NB4 (cell line): ENCODE measurements at regions not wholly inside any gene's neighbourhood (a gene's known extent, or its start where the extent isn't known, plus 50 kb on each side); places are given as distances from the start of the nearest gene placed in this dataset.

ENCODE experiments used
- MYC ChIP-seq: IDR thresholded peaks from 2 replicates; pipeline ENCODE4 v1.6.1; 2011; ENCODE audit warnings: low read depth, low read length
- POLR2A ChIP-seq: IDR thresholded peaks from 2 replicates; pipeline ENCODE4 v1.6.1; 2011; ENCODE audit warnings: mild to moderate bottlenecking; ENCODE audit not compliant: insufficient read length; ENCODE audit errors: extremely low read depth

- TF ChIP-seq POLR2A: no peak
- TF ChIP-seq MYC: no peak
Observed at GRCh38 chr5:109584986-109585599, 104.6 kb upstream of the MAN2A1 start.
